K562 (cell line): ENCODE measurements at regions not wholly inside any gene's neighbourhood (a gene's known extent, or its start where the extent isn't known, plus 50 kb on each side); places are given as distances from the start of the nearest gene placed in this dataset.

Experiments
- CC2D1A ChIP-seq: fragments of 450-650 bp; IDR thresholded peaks from 2 replicates; pipeline ENCODE4 v1.6.1; 2017; ENCODE audit warnings: mild to moderate bottlenecking
- CHCHD3 ChIP-seq: fragments of 250-450 bp; sonication (Bioruptor Pico); IDR thresholded peaks from 2 replicates; pipeline ENCODE4 v2.1.2; 2022; ENCODE audit warnings: mild to moderate bottlenecking
- CTBP1 ChIP-seq: fragments of 450-650 bp; IDR thresholded peaks from 2 replicates; pipeline ENCODE4 v1.6.1; 2016; ENCODE audit warnings: borderline replicate concordance
- KAT2B ChIP-seq: IDR thresholded peaks from one replicate; pipeline ENCODE4 v1.6.1; 2012; ENCODE audit warnings: low read depth, mild to moderate bottlenecking, control low read depth, inconsistent platforms, low read length, moderate library complexity
- KDM1A ChIP-seq, 2 experiments: fragments of 450-650 bp; IDR thresholded peaks; 2 replicates each; pipeline ENCODE4 v1.6.1; 2016; ENCODE audit warnings: mild to moderate bottlenecking in 2 of 2
- KLF16 ChIP-seq: IDR thresholded peaks from 2 replicates; pipeline ENCODE4 v1.6.1; 2016; ENCODE audit warnings: antibody characterized with exemption
- L3MBTL2 ChIP-seq: fragments of 450-650 bp; IDR thresholded peaks from 2 replicates; pipeline ENCODE4 v1.6.1; 2016; ENCODE audit warnings: mild to moderate bottlenecking, moderate library complexity
- MAFG ChIP-seq: fragments of 450-650 bp; conservative IDR thresholded peaks from 2 replicates; pipeline ENCODE4 v1.6.1; 2016; ENCODE audit warnings: missing genetic modification characterization, missing compliant biosample characterization
- MIER1 ChIP-seq: fragments of 450-650 bp; IDR thresholded peaks from 2 replicates; pipeline ENCODE4 v1.6.1; 2016; ENCODE audit warnings: antibody characterized with exemption, mild to moderate bottlenecking, low read depth
- NCOA1 ChIP-seq: fragments of 450-650 bp; IDR thresholded peaks from 2 replicates; pipeline ENCODE4 v1.6.1; 2016; ENCODE audit warnings: low read depth
- NFYB ChIP-seq: IDR thresholded peaks from 2 replicates; pipeline ENCODE4 v1.6.1; 2011; ENCODE audit warnings: mild to moderate bottlenecking, moderate library complexity; ENCODE audit not compliant: insufficient read length; ENCODE audit errors: extremely low read depth
- RBM25 ChIP-seq: fragments of 200-400 bp; formaldehyde crosslinking; IDR thresholded peaks from 2 replicates; pipeline ENCODE4 v1.6.1; 2018; ENCODE audit warnings: low read length, low read depth, moderate library complexity; ENCODE audit not compliant: severe bottlenecking
- RNF2 ChIP-seq: sonication (generic); IDR thresholded peaks from 2 replicates; pipeline ENCODE4 v1.6.1; 2016
- SIX5 ChIP-seq, 2 experiments: IDR thresholded peaks; 2 replicates each; pipeline ENCODE4 v1.6.1; 2011; ENCODE audit warnings: low read length in 2 of 2, borderline replicate concordance in 1 of 2, low read depth in 1 of 2, mild to moderate bottlenecking in 1 of 2, moderate library complexity in 1 of 2; ENCODE audit not compliant: insufficient read depth in 1 of 2
- SPI1 ChIP-seq: IDR thresholded peaks from 2 replicates; pipeline ENCODE4 v1.6.1; 2011; ENCODE audit warnings: low read depth, low read length, control low read depth, borderline replicate concordance
- TCF3 ChIP-seq: sonication (generic); formaldehyde crosslinking; IDR thresholded peaks from 2 replicates; pipeline ENCODE4 v1.4.0; 2020; ENCODE audit warnings: mild to moderate bottlenecking, missing genetic modification reagents
- ZNF134 ChIP-seq: fragments of 250-450 bp; sonication (Bioruptor Pico); conservative IDR thresholded peaks from 2 replicates; pipeline ENCODE4 v1.4.0; 2020
- ZNF197 ChIP-seq: fragments of 200-800 bp; sonication (Bioruptor generic); IDR thresholded peaks from 2 replicates; pipeline ENCODE4 v1.6.1; 2016; ENCODE audit warnings: low read depth, missing genetic modification characterization, missing compliant biosample characterization
- ZNF583 ChIP-seq: fragments of 250-450 bp; sonication (Bioruptor Pico); IDR thresholded peaks from 2 replicates; pipeline ENCODE4 v1.4.0; 2020
- ZNF699 ChIP-seq: fragments of 250-450 bp; sonication (Bioruptor Pico); IDR thresholded peaks from 2 replicates; pipeline ENCODE4 v1.8.0; 2021; ENCODE audit warnings: mild to moderate bottlenecking, moderate library complexity; ENCODE audit not compliant: insufficient replicate concordance
- TF ChIP-seq, protein P1 (sequence below): sonication (generic); IDR thresholded peaks from 2 replicates; pipeline ENCODE4 v1.6.1; 2016
- TF ChIP-seq, protein P2 (sequence below): sonication (generic); formaldehyde crosslinking; IDR thresholded peaks from 2 replicates; pipeline ENCODE4 v1.8.1; 2023; ENCODE audit warnings: mild to moderate bottlenecking, missing genetic modification reagents, moderate library complexity
- TF ChIP-seq, protein P3 (sequence below): fragments of 200-800 bp; sonication (Bioruptor generic); IDR thresholded peaks from 2 replicates; pipeline ENCODE4 v1.6.1; 2017; ENCODE audit warnings: missing genetic modification characterization, missing compliant biosample characterization
- TF ChIP-seq, protein P4 (sequence below), 2 experiments: fragments of 450-650 bp; IDR thresholded peaks; 2 replicates each; pipeline ENCODE4 v1.6.1; 2016

DNA sequence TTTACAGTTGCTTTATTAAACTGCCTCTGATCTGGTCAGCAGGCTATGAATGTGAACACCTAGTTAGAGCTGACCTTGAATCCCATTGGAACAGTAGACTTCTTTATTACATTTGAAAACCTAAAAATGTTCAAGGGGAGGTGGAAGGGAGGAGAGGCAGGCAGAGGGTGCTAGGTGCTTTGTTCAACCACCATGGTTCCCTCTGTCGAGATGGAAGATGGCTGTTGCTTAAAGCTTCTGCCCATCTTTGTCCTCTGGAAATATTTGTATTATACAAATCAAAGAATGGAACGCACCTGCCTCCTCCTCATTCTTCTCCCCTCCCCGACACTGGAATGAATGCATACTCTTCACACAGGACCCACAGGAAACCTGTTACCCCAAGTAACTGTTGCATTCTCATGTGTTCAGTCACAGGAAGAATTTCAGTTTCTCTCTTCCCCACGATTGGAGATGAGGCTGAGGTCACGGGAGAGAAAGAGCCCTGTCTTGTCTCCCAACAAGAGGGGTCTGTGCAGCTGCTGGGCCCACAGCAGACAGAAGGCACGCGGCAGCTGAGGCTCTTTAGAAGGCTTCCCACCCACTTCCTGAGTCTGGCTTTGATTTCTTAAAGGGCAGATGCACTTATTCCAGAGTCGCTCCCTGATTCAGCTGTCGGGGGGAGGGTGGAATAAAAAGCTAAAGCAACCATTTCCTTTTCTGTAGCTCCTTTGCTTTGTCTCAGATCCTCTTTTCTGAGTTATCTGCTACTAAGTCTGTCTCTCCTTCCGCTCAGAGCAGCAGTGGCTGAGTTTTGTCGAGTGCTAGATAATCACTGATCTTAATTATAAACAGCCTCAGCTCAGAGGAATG lies 217.9 kb upstream of the BTG1 start (continued):
- TF ChIP-seq, protein P1, sequence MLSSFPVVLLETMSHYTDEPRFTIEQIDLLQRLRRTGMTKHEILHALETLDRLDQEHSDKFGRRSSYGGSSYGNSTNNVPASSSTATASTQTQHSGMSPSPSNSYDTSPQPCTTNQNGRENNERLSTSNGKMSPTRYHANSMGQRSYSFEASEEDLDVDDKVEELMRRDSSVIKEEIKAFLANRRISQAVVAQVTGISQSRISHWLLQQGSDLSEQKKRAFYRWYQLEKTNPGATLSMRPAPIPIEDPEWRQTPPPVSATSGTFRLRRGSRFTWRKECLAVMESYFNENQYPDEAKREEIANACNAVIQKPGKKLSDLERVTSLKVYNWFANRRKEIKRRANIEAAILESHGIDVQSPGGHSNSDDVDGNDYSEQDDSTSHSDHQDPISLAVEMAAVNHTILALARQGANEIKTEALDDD, result peak; percentile 75
- TF ChIP-seq, protein P2, sequence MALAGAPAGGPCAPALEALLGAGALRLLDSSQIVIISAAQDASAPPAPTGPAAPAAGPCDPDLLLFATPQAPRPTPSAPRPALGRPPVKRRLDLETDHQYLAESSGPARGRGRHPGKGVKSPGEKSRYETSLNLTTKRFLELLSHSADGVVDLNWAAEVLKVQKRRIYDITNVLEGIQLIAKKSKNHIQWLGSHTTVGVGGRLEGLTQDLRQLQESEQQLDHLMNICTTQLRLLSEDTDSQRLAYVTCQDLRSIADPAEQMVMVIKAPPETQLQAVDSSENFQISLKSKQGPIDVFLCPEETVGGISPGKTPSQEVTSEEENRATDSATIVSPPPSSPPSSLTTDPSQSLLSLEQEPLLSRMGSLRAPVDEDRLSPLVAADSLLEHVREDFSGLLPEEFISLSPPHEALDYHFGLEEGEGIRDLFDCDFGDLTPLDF (CRISPR knock-in tag), result no peak
- TF ChIP-seq CTBP1, result peak; percentile 20; the same call in 1 of the 2 replicates
- TF ChIP-seq ZNF699 (CRISPR knock-in tag), result no peak
- no peak for TF ChIP-seq CC2D1A
- peak; percentile 70; the same call in 1 of the 2 replicates for TF ChIP-seq SPI1
- TF ChIP-seq, protein P3, sequence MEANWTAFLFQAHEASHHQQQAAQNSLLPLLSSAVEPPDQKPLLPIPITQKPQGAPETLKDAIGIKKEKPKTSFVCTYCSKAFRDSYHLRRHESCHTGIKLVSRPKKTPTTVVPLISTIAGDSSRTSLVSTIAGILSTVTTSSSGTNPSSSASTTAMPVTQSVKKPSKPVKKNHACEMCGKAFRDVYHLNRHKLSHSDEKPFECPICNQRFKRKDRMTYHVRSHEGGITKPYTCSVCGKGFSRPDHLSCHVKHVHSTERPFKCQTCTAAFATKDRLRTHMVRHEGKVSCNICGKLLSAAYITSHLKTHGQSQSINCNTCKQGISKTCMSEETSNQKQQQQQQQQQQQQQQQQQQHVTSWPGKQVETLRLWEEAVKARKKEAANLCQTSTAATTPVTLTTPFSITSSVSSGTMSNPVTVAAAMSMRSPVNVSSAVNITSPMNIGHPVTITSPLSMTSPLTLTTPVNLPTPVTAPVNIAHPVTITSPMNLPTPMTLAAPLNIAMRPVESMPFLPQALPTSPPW (CRISPR knock-in tag), result peak; percentile 14; the same call in 1 of the 2 replicates
- peak; percentile 75 for TF ChIP-seq L3MBTL2
- no peak for TF ChIP-seq ZNF197 (CRISPR knock-in tag)
- no peak for TF ChIP-seq SIX5 (IDR thresholded peaks at IDR 0.05; ENCODE audit: borderline replicate concordance in 1 of 2, insufficient read depth in 1 of 2, low read depth in 1 of 2, low read length in 2 of 2)
- TF ChIP-seq CHCHD3 (CRISPR knock-in tag), result no peak
- TF ChIP-seq NCOA1, result no peak
- no peak for TF ChIP-seq ZNF583
- 0 out of 2 replicates have a peak, but pooled peaks have one; percentile 8 for TF ChIP-seq RNF2
- peak; percentile 54 for TF ChIP-seq TCF3
- TF ChIP-seq MIER1, result no peak
- TF ChIP-seq ZNF134 (CRISPR knock-in tag), result no peak
- TF ChIP-seq RBM25, result no peak
- TF ChIP-seq, protein P4, sequence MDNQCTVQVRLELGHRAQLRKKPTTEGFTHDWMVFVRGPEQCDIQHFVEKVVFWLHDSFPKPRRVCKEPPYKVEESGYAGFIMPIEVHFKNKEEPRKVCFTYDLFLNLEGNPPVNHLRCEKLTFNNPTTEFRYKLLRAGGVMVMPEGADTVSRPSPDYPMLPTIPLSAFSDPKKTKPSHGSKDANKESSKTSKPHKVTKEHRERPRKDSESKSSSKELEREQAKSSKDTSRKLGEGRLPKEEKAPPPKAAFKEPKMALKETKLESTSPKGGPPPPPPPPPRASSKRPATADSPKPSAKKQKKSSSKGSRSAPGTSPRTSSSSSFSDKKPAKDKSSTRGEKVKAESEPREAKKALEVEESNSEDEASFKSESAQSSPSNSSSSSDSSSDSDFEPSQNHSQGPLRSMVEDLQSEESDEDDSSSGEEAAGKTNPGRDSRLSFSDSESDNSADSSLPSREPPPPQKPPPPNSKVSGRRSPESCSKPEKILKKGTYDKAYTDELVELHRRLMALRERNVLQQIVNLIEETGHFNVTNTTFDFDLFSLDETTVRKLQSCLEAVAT (IDR thresholded peaks at IDR 0.05), result 0 out of 4 replicates have a peak, but pooled peaks of 1 of the 2 experiments have one; percentile 33
- 0 out of 2 replicates have a peak, but pooled peaks have one; percentile 50 for TF ChIP-seq KLF16
- no peak for TF ChIP-seq KAT2B
- TF ChIP-seq KDM1A (IDR thresholded peaks at IDR 0.05), result peak; percentile 74
- no peak for TF ChIP-seq NFYB
- TF ChIP-seq MAFG (tag), result no peak
